ENCODE measurements at regions not wholly inside any gene's neighbourhood (a gene's known extent, or its start where the extent isn't known, plus 50 kb on each side); places are given as distances from the start of the nearest gene placed in this dataset.

GRCh38 chr9:38269775-38270174, 122.7 kb upstream of the ALDH1B1 start:
- WGBS, 10 experiments, result 0 to 70% (median 40%) methylated on average over 1 to 4 of the region's 4 CpGs; no CpG with 5 or more reads in 3 of the 10 experiments
- in situ Hi-C loops (cut with MboI; ENCODE audit: low pct_unique_long_range_greater_than_20kb in 2 of 9, low sequenced_read_pairs in 9 of 9, unreplicated experiment in 9 of 9), result loop anchor here in 1 of 9 experiments (25.0 kb wide), 1 partner anchor 107 kb away; no protein-coding TSS in a partner anchor
- H3K4me3 ChIP-seq, result no peak overlapping the region
- ATAC-seq (replicated peaks in 6 of 8), result peak in 2 of 8 experiments; percentile 64 to 81
- H3K27ac ChIP-seq, result no peak overlapping the region
- no peaks in the 10 kb centered on the region for H3K4me1 ChIP-seq (replicated peaks in 1 of 2)

- in situ Hi-C loops (cut with MboI; ENCODE audit: low pct_unique_long_range_greater_than_20kb in 2 of 9, low sequenced_read_pairs in 9 of 9, unreplicated experiment in 9 of 9), result loop anchor here in 1 of 9 experiments (25.0 kb wide), 1 partner anchor 101 kb away; no protein-coding TSS in a partner anchor
- ATAC-seq (replicated peaks in 6 of 8), result peak in 3 of 8 experiments; percentile 52 to 59 (median 57)
- H3K4me3 ChIP-seq, result no peak overlapping the region
- H3K4me1 ChIP-seq (replicated peaks in 1 of 2), result no peaks in the 10 kb centered on the region
- 0 to 50% (median 37%) methylated on average over 1 of the region's 1 CpG; no CpG with 5 or more reads in 4 of the 10 experiments for WGBS, 10 experiments
- H3K27ac ChIP-seq, result no peak overlapping the region
Observed at GRCh38 chr9:38263532-38263931, 129.0 kb upstream of the ALDH1B1 start.

- Histone ChIP-seq H3K4me3 (no peak overlapping the region), H3K27ac (no peak overlapping the region), H3K4me1 (replicated peaks in 1 of 2) (peaks cover 0 to 5% of the 10 kb centered on the region in 2 donors)
- in situ Hi-C loops (cut with MboI; ENCODE audit: low pct_unique_long_range_greater_than_20kb in 2 of 9, low sequenced_read_pairs in 9 of 9, unreplicated experiment in 9 of 9), result loop anchor here in 1 of 9 experiments (25.0 kb wide), 1 partner anchor 97 kb away; no protein-coding TSS in a partner anchor
- 20 to 100% (median 86%) methylated on average over 1 to 6 of the region's 8 CpGs; no CpG with 5 or more reads in 1 of the 10 experiments for WGBS, 10 experiments
- ATAC-seq (replicated peaks in 6 of 8), result no peak
Observed at GRCh38 chr9:38259519-38260218, 132.8 kb upstream of the ALDH1B1 start.

GRCh38 chr9:38259056-38259455, 133.4 kb upstream of the ALDH1B1 start:
- ATAC-seq (replicated peaks in 6 of 8), result no peak
- Histone ChIP-seq H3K27ac (no peak overlapping the region), H3K4me3 (no peak overlapping the region), H3K4me1 (replicated peaks in 1 of 2) (peaks cover 0 to 10% of the 10 kb centered on the region in 2 donors)
- in situ Hi-C loops (cut with MboI; ENCODE audit: low pct_unique_long_range_greater_than_20kb in 2 of 9, low sequenced_read_pairs in 9 of 9, unreplicated experiment in 9 of 9), result loop anchor here in 1 of 9 experiments (25.0 kb wide), 1 partner anchor 97 kb away; no protein-coding TSS in a partner anchor
- 0 to 83% (median 40%) methylated on average over 1 to 2 of the region's 2 CpGs; no CpG with 5 or more reads in 5 of the 10 experiments for WGBS, 10 experiments

GRCh38 chr9:38257626-38258215, 134.8 kb upstream of the ALDH1B1 start:
- Histone ChIP-seq H3K4me1 (replicated peaks in 1 of 2) (peaks cover 0 to 10% of the 10 kb centered on the region in 2 donors), H3K4me3 (no peak overlapping the region), H3K27ac (no peak overlapping the region)
- 40 to 100% (median 85%) methylated on average over 1 to 3 of the region's 6 CpGs; no CpG with 5 or more reads in 6 of the 10 experiments for WGBS, 10 experiments
- in situ Hi-C loops (cut with MboI; ENCODE audit: low pct_unique_long_range_greater_than_20kb in 2 of 9, low sequenced_read_pairs in 9 of 9, unreplicated experiment in 9 of 9), result loop anchor here in 1 of 9 experiments (25.0 kb wide), 1 partner anchor 95 kb away; no protein-coding TSS in a partner anchor
- ATAC-seq (replicated peaks in 6 of 8), result no peak

- Histone ChIP-seq H3K27ac (no peak overlapping the region), H3K4me3 (no peak overlapping the region), H3K4me1 (replicated peaks in 1 of 2) (peaks cover 2 to 15% of the 10 kb centered on the region in 2 donors)
- in situ Hi-C loops (cut with MboI; ENCODE audit: low pct_unique_long_range_greater_than_20kb in 2 of 9, low sequenced_read_pairs in 9 of 9, unreplicated experiment in 9 of 9), result loop anchor here in 1 of 9 experiments (25.0 kb wide), 1 partner anchor 94 kb away; no protein-coding TSS in a partner anchor
- ATAC-seq (replicated peaks in 6 of 8), result no peak
- WGBS, 10 experiments, result 0 to 100% (median 60%) methylated on average over 1 to 2 of the region's 2 CpGs; no CpG with 5 or more reads in 1 of the 10 experiments
Observed at GRCh38 chr9:38256461-38256860, 136.0 kb upstream of the ALDH1B1 start.

- Histone ChIP-seq H3K27ac (no peak overlapping the region), H3K4me3 (no peak overlapping the region), H3K4me1 (replicated peaks in 1 of 2) (peaks cover 9 to 24% of the 10 kb centered on the region in 2 donors)
- WGBS, 10 experiments, result 19 to 91% (median 80%) methylated on average over 1 to 3 of the region's 3 CpGs; no CpG with 5 or more reads in 3 of the 10 experiments
- no peak for ATAC-seq (replicated peaks in 6 of 8)
- in situ Hi-C loops (cut with MboI; ENCODE audit: low pct_unique_long_range_greater_than_20kb in 2 of 9, low sequenced_read_pairs in 9 of 9, unreplicated experiment in 9 of 9), result loop anchor here in 1 of 9 experiments (25.0 kb wide), 1 partner anchor 93 kb away; no protein-coding TSS in a partner anchor
Observed at GRCh38 chr9:38255599-38255998, 136.9 kb upstream of the ALDH1B1 start.

GRCh38 chr9:38254756-38255155, 137.7 kb upstream of the ALDH1B1 start:
- Histone ChIP-seq H3K4me1 (replicated peaks in 1 of 2) (peaks cover 9 to 25% of the 10 kb centered on the region in 2 donors), H3K4me3 (no peak overlapping the region), H3K27ac (no peak overlapping the region)
- in situ Hi-C loops (cut with MboI; ENCODE audit: low pct_unique_long_range_greater_than_20kb in 2 of 9, low sequenced_read_pairs in 9 of 9, unreplicated experiment in 9 of 9), result loop anchor here in 1 of 9 experiments (25.0 kb wide), 1 partner anchor 92 kb away; no protein-coding TSS in a partner anchor
- WGBS, 10 experiments, result 29 to 100% (median 70%) methylated on average over 1 to 2 of the region's 2 CpGs; no CpG with 5 or more reads in 4 of the 10 experiments
- ATAC-seq (replicated peaks in 6 of 8), result no peak

- Histone ChIP-seq H3K4me3 (no peak overlapping the region), H3K4me1 (replicated peaks in 1 of 2) (peaks cover 9 to 25% of the 10 kb centered on the region in 2 donors), H3K27ac (no peak overlapping the region)
- in situ Hi-C loops (cut with MboI; ENCODE audit: low pct_unique_long_range_greater_than_20kb in 2 of 9, low sequenced_read_pairs in 9 of 9, unreplicated experiment in 9 of 9), result loop anchor here in 1 of 9 experiments (25.0 kb wide), 1 partner anchor 92 kb away; no protein-coding TSS in a partner anchor
- peak in 2 of 8 experiments; percentile 41 to 44 for ATAC-seq (replicated peaks in 6 of 8)
- WGBS, 10 experiments, result 20 to 60% (median 41%) methylated on average over 1 to 5 of the region's 7 CpGs; no CpG with 5 or more reads in 2 of the 10 experiments
Observed at GRCh38 chr9:38254151-38254550, 138.4 kb upstream of the ALDH1B1 start.

GRCh38 chr9:38253200-38253599, 139.3 kb upstream of the ALDH1B1 start:
- in situ Hi-C loops (cut with MboI; ENCODE audit: low pct_unique_long_range_greater_than_20kb in 2 of 9, low sequenced_read_pairs in 9 of 9, unreplicated experiment in 9 of 9), result loop anchor here in 1 of 9 experiments (25.0 kb wide), 1 partner anchor 91 kb away; no protein-coding TSS in a partner anchor
- ATAC-seq (replicated peaks in 6 of 8), result no peak
- Histone ChIP-seq H3K4me1 (replicated peaks in 1 of 2) (peaks cover 9 to 25% of the 10 kb centered on the region in 2 donors), H3K4me3 (no peak overlapping the region), H3K27ac (no peak overlapping the region)
- WGBS, 10 experiments, result 33 to 93% (median 77%) methylated on average over 2 to 7 of the region's 7 CpGs; no CpG with 5 or more reads in 2 of the 10 experiments

GRCh38 chr9:38251036-38251860, 141.3 kb upstream of the ALDH1B1 start:
- in situ Hi-C loops (cut with MboI; ENCODE audit: low pct_unique_long_range_greater_than_20kb in 2 of 9, low sequenced_read_pairs in 9 of 9, unreplicated experiment in 9 of 9), result loop anchor here in 1 of 9 experiments (25.0 kb wide), 1 partner anchor 89 kb away; no protein-coding TSS in a partner anchor
- peaks cover 9 to 25% of the 10 kb centered on the region in 2 donors for H3K4me1 ChIP-seq (replicated peaks in 1 of 2)
- 0 to 80% (median 40%) methylated on average over 1 to 2 of the region's 3 CpGs; no CpG with 5 or more reads in 3 of the 10 experiments for WGBS, 10 experiments
- peak in 5 of 8 experiments; percentile 40 to 76 (median 52) for ATAC-seq (replicated peaks in 6 of 8)
- H3K27ac ChIP-seq, result peak overlapping the region in 1 of 2 donors; percentile 1
- no peak overlapping the region for H3K4me3 ChIP-seq
